BE2C (cell line): ENCODE measurements at regions not wholly inside any gene's neighbourhood (a gene's known extent, or its start where the extent isn't known, plus 50 kb on each side); places are given as distances from the start of the nearest gene placed in this dataset.

Experiments
- DNase-seq: peaks from one replicate; pipeline ENCODE4 v3.0.0-alpha.2; 2020
- H3K27me3 ChIP-seq: fragments of 250-450 bp; sonication (Bioruptor Pico); 2 replicates; pipeline ENCODE4 v1.5.1; 2020; ENCODE audit warnings: mild to moderate bottlenecking
- H3K36me3 ChIP-seq: fragments of 250-450 bp; sonication (Bioruptor Pico); 2 replicates; pipeline ENCODE4 v1.5.1; 2020; ENCODE audit warnings: mild to moderate bottlenecking
- H3K4me1 ChIP-seq: fragments of 250-450 bp; sonication (Bioruptor Pico); 2 replicates; pipeline ENCODE4 v1.5.1; 2020
- H3K4me3 ChIP-seq: 2 replicates; pipeline ENCODE4 v1.5.1; 2011; ENCODE audit warnings: low read depth, low read length
- H3K9me3 ChIP-seq: fragments of 250-450 bp; sonication (Bioruptor Pico); 2 replicates; pipeline ENCODE4 v1.5.1; 2020
- CTCF ChIP-seq: IDR thresholded peaks from 2 replicates; pipeline ENCODE4 v1.5.1; 2012; ENCODE audit warnings: mild to moderate bottlenecking, low read depth, low read length

GRCh38 chr13:40102854-40103253 lies 447.4 kb downstream of the COG6 start:
- Histone ChIP-seq H3K9me3 (no peaks in the 10 kb centered on the region), H3K36me3 (no peaks in the 10 kb centered on the region), H3K4me1 (no peaks in the 10 kb centered on the region), H3K27me3 (no peaks in the 10 kb centered on the region), H3K4me3 (no peak overlapping the region)
- no peak for DNase-seq
- no peak for TF ChIP-seq CTCF

- Histone ChIP-seq H3K4me3 (no peak overlapping the region), H3K36me3 (no peaks in the 10 kb centered on the region), H3K4me1 (no peaks in the 10 kb centered on the region), H3K27me3 (no peaks in the 10 kb centered on the region), H3K9me3 (no peaks in the 10 kb centered on the region)
- no peak for DNase-seq
- TF ChIP-seq CTCF = no peak
Observed at GRCh38 chr13:40103864-40104263, 448.4 kb downstream of the COG6 start.

GRCh38 chr13:40105231-40105630 lies 449.8 kb downstream of the COG6 start:
- Histone ChIP-seq H3K9me3 (no peaks in the 10 kb centered on the region), H3K4me1 (no peaks in the 10 kb centered on the region), H3K27me3 (no peaks in the 10 kb centered on the region), H3K4me3 (no peak overlapping the region), H3K36me3 (no peaks in the 10 kb centered on the region)
- no peak for TF ChIP-seq CTCF
- no peak for DNase-seq

- Histone ChIP-seq H3K36me3 (no peaks in the 10 kb centered on the region), H3K27me3 (no peaks in the 10 kb centered on the region), H3K4me3 (no peak overlapping the region), H3K4me1 (no peaks in the 10 kb centered on the region), H3K9me3 (no peaks in the 10 kb centered on the region)
- DNase-seq = no peak
- TF ChIP-seq CTCF = no peak
Observed at GRCh38 chr13:40109351-40109844, 453.9 kb downstream of the COG6 start.

GRCh38 chr13:40113643-40114304 lies 458.3 kb downstream of the COG6 start:
- H3K9me3 ChIP-seq = no peaks in the 10 kb centered on the region
- DNase-seq = no peak
- no peaks in the 10 kb centered on the region for H3K4me1 ChIP-seq
- H3K4me3 ChIP-seq = no peak overlapping the region
- no peaks in the 10 kb centered on the region for H3K36me3 ChIP-seq
- no peaks in the 10 kb centered on the region for H3K27me3 ChIP-seq
- TF ChIP-seq CTCF = no peak

- no peaks in the 10 kb centered on the region for H3K9me3 ChIP-seq
- H3K4me3 ChIP-seq = no peak overlapping the region
- DNase-seq = no peak
- TF ChIP-seq CTCF = no peak
- no peaks in the 10 kb centered on the region for H3K36me3 ChIP-seq
- H3K4me1 ChIP-seq = no peaks in the 10 kb centered on the region
- no peaks in the 10 kb centered on the region for H3K27me3 ChIP-seq
Observed at GRCh38 chr13:40114305-40114896, 458.9 kb downstream of the COG6 start.
